ENCODE measurements at regions not wholly inside any gene's neighbourhood (a gene's known extent, or its start where the extent isn't known, plus 50 kb on each side); places are given as distances from the start of the nearest gene placed in this dataset.
"Not testable (repeated sequence)": the region's sequence is repeated elsewhere in the genome, so short reads cannot be mapped to it uniquely, and the experiment has no call there.

DNA sequence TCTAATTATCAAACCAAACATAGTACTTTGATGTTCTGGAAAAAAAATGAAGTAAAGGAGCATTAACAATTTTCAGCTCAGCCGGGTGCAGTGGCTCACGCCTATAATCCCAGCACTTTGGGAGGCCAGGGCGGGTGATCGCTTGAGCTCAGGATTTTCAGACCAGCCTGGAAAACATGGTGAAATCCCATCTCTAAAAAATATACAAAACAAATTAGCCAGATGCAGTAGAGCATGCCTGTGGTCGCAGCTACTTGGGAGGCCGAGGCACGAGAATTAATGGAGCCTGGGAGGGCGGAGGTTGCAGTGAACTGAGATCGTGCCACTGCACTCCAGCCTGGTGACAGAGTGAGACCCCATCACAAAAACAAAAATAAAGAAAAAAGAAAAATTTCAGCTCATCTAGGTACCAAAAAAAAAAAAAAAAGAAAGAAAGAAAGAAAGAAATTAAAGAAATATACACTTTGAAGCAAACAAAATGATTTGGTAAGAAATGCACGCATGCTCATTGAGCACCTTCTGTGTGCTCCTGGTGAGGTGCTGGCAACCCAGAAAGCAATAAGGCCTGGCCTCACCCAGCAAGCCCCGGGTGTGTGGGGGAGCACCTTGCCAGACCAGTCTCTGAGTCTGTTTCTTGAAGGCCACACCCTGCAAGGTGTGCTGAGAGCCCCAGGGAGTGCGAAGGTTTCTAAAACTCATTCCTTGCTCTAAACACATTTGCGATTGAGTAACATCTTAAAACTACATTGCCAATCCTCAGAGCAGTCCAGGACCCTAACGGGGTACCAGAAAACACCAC, 133.5 kb downstream of the TFCP2L1 start:
- DNase-seq: no peak

GRCh38 chr2:121152861-121153260, 132.1 kb downstream of the TFCP2L1 start:
- no peak for DNase-seq

DNA sequence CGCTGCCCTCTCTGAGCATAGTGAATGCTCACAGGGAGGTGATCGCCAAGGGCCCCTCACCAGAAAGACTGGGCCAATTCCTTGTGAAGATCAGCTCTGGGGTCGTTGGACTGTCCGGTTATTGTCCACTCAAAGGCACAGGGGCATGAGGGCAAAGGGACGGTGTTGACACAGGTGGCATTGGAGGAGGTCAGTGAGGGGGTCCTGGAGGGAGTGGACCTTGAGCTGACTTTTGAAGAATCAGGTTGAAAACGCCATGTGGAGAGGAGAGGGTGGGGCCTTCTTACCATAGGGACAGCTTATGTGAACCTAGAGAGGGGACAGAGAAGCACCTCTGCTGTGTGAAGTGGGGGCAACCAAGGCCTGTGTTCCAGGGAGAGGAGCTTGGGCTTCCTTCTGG, 131.5 kb downstream of the TFCP2L1 start:
- DNase-seq: no peak

GRCh38 chr2:121155502-121156056, 129.4 kb downstream of the TFCP2L1 start:
- peak; percentile 3 for DNase-seq

- not testable (repeated sequence) for DNase-seq
These were observed 127.5 kb downstream of the TFCP2L1 start for GRCh38 chr2:121157481-121157880.

GRCh38 chr2:121159291-121160071, 125.5 kb downstream of the TFCP2L1 start:
- no peak for DNase-seq

DNA sequence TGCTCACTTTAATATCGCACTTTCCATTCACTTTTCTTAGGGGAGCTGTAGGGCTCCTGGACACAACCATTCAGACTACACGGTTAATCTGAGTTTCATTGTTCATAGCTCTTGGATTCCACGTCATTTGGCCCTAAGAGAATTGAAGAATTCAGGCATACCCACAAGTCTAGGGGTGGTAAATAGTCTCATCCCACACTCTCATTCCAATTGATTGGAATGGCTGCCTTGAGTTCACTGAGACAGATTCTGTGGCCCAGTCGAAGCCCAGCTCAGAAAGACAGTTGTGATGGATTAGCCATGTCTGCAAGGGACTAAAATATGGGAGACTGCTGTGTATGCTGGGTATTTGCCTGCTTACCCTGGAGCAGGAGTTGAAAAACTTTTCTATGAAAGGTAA, 124.6 kb downstream of the TFCP2L1 start:
- no peak for DNase-seq

GRCh38 chr2:121161272-121161671, 123.7 kb downstream of the TFCP2L1 start:
- DNase-seq: no peak

DNA sequence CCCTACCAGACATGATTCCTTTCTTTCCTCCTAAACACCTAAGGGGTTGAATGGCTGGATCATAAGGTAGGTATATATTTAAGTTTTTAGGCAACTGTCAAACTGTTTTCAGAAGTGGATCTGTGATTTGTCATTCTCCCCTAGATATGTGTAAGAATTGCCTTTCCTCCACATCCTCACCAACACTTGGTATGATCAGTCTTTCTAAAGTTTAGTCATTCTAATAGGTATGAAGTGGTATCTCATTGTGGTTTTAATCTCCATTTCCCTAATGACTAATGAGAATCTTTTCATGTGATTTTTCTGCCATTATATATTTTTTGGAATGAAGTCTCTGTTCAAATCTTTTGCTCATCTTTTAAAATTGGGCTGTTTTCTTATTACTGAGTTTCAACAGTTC, 122.1 kb downstream of the TFCP2L1 start:
- DNase-seq: no peak

- no peak for DNase-seq
These were observed 121.0 kb downstream of the TFCP2L1 start for GRCh38 chr2:121164042-121164441.

- DNase-seq: no peak
These were observed 119.9 kb downstream of the TFCP2L1 start for GRCh38 chr2:121165038-121165542.

Measured in NCI-H1092 treated with DMSO at 0.1 percent for 48 hours (cell line).